ENCODE measurements at regions not wholly inside any gene's neighbourhood (a gene's known extent, or its start where the extent isn't known, plus 50 kb on each side); places are given as distances from the start of the nearest gene placed in this dataset.

GRCh38 chr6:85396159-85396808 lies 53.6 kb upstream of the NT5E start:
- Mint-ChIP-seq H3K27me3 (peaks cover 5% of the 10 kb centered on the region), H3K9me3 (no peaks in the 10 kb centered on the region), H3K27ac (no peak overlapping the region), H3K4me3 (no peak overlapping the region), H3K36me3 (ENCODE audit: low read depth) (no peaks in the 10 kb centered on the region), H3K4me1 (peaks cover 3% of the 10 kb centered on the region)
- ChIA-PET CTCF (no interaction called here), POLR2A (no interaction called here)
- ATAC-seq (ENCODE audit: low read depth) (no peak), DNase-seq (no peak)
- intact Hi-C loops (cut with micrococcal nuclease) = no loop called here
- TF ChIP-seq, protein P1, sequence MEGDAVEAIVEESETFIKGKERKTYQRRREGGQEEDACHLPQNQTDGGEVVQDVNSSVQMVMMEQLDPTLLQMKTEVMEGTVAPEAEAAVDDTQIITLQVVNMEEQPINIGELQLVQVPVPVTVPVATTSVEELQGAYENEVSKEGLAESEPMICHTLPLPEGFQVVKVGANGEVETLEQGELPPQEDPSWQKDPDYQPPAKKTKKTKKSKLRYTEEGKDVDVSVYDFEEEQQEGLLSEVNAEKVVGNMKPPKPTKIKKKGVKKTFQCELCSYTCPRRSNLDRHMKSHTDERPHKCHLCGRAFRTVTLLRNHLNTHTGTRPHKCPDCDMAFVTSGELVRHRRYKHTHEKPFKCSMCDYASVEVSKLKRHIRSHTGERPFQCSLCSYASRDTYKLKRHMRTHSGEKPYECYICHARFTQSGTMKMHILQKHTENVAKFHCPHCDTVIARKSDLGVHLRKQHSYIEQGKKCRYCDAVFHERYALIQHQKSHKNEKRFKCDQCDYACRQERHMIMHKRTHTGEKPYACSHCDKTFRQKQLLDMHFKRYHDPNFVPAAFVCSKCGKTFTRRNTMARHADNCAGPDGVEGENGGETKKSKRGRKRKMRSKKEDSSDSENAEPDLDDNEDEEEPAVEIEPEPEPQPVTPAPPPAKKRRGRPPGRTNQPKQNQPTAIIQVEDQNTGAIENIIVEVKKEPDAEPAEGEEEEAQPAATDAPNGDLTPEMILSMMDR (IDR thresholded peaks at IDR 0.05) = no peak

DNA sequence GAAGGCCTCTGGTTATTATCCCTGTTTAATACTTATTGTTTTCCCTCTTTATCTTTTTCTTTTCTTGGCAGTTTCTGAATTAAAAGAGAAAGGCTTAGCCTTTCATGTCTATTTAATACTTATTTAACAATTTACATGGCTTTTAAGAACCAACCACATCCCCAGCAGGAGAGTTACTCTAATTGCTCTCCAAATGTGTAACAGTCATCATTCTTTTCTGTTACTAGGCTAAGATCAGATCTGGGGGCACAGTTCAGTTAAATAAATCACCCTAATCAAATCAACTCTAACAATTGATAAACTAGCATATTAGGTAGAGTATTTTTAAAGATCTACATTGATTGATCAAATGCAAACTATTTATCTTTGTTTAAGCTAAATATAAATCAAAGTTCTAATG lies 54.1 kb upstream of the NT5E start:
- intact Hi-C loops (cut with micrococcal nuclease) = no loop called here
- H3K4me1 Mint-ChIP-seq = no peaks in the 10 kb centered on the region
- TF ChIP-seq, protein P1 (IDR thresholded peaks at IDR 0.05) = no peak
- no peak overlapping the region for H3K4me3 Mint-ChIP-seq
- CTCF ChIA-PET = no interaction called here
- no peak for DNase-seq
- ATAC-seq (ENCODE audit: low read depth) = no peak
- H3K36me3 Mint-ChIP-seq (ENCODE audit: low read depth) = no peaks in the 10 kb centered on the region
- H3K27ac Mint-ChIP-seq = no peak overlapping the region
- H3K27me3 Mint-ChIP-seq = peaks cover 5% of the 10 kb centered on the region
- no peaks in the 10 kb centered on the region for H3K9me3 Mint-ChIP-seq
- POLR2A ChIA-PET = no interaction called here

GRCh38 chr6:85394853-85395538 lies 54.9 kb upstream of the NT5E start:
- intact Hi-C loops (cut with micrococcal nuclease) = no loop called here
- POLR2A ChIA-PET = no interaction called here
- CTCF ChIA-PET = no interaction called here

DNA sequence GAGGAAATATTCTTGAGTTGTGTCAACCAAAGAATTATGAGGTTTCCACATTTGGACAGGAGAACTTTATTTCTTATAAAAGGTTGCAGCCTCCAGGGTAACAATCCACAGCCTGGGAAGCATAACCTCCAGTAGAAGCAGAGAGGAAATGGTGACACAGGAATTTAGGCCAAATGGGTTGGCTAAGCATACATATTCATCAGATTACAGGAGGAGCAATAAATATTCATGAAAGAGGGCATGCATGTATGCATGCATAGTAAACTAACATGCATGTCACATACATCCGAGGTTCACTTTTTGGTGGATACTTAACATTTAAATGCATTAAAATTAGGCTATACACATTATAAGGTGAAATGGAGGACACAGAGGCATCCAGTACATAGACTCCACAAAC lies 55.7 kb upstream of the NT5E start:
- ChIA-PET CTCF (no interaction called here), POLR2A (no interaction called here)
- no peak overlapping the region for H3K4me3 Mint-ChIP-seq
- no peaks in the 10 kb centered on the region for H3K9me3 Mint-ChIP-seq
- H3K27ac Mint-ChIP-seq = no peak overlapping the region
- H3K36me3 Mint-ChIP-seq (ENCODE audit: low read depth) = no peaks in the 10 kb centered on the region
- peaks cover 7% of the 10 kb centered on the region for H3K27me3 Mint-ChIP-seq
- intact Hi-C loops (cut with micrococcal nuclease) = no loop called here
- ATAC-seq (ENCODE audit: low read depth) (no peak), DNase-seq (no peak)
- no peaks in the 10 kb centered on the region for H3K4me1 Mint-ChIP-seq
- TF ChIP-seq, protein P1 (IDR thresholded peaks at IDR 0.05) = no peak

More at GRCh38 chr6:85394853-85395538, 54.9 kb upstream of the NT5E start:
- H3K9me3 Mint-ChIP-seq = no peaks in the 10 kb centered on the region
- no peaks in the 10 kb centered on the region for H3K4me1 Mint-ChIP-seq
- ATAC-seq (ENCODE audit: low read depth) (no peak), DNase-seq (no peak)
- H3K4me3 Mint-ChIP-seq = no peak overlapping the region
- no peak overlapping the region for H3K27ac Mint-ChIP-seq
- TF ChIP-seq, protein P1 (IDR thresholded peaks at IDR 0.05) = no peak
- no peaks in the 10 kb centered on the region for H3K36me3 Mint-ChIP-seq (ENCODE audit: low read depth)
- H3K27me3 Mint-ChIP-seq = peaks cover 6% of the 10 kb centered on the region

DNA sequence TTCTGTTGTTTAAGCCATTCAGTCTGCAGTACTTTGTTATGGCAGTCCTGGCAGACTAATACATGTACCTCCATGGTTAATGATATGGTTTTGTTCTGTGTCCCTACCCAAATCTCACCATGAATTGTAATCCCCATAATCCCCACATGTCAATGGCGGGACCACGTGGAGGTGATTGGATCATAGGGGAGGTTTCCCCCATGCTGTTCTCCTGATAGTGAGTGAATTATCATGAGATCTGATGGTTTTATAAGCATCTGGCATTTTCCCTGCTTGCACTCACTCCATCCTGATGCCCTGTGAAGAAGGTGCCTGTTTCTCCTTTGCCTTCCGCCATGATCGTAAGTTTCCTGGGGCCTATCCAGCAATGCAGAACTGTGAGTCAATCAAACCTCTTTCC lies 57.5 kb upstream of the NT5E start:
- TF ChIP-seq, protein P1 (IDR thresholded peaks at IDR 0.05) = no peak
- Mint-ChIP-seq H3K27me3 (peaks cover 7% of the 10 kb centered on the region), H3K4me1 (no peaks in the 10 kb centered on the region), H3K4me3 (no peak overlapping the region), H3K36me3 (ENCODE audit: low read depth) (no peaks in the 10 kb centered on the region), H3K27ac (no peak overlapping the region), H3K9me3 (no peaks in the 10 kb centered on the region)
- ATAC-seq (ENCODE audit: low read depth) (no peak), DNase-seq (no peak)
- ChIA-PET CTCF (no interaction called here), POLR2A (no interaction called here)
- intact Hi-C loops (cut with micrococcal nuclease) = no loop called here

Data from activated B cell treated with CpG ODN at 0.5 μM for 24 hours (primary cell).